HG03521 (cell line): ENCODE measurements at regions not wholly inside any gene's neighbourhood (a gene's known extent, or its start where the extent isn't known, plus 50 kb on each side); places are given as distances from the start of the nearest gene placed in this dataset.

Experiments
- ATAC-seq: cut with Tn5 transposase; IDR thresholded peaks from one replicate; pipeline ENCODE4 v1.9.1; 2021; ENCODE audit warnings: mild to moderate bottlenecking, moderate library complexity; ENCODE audit not compliant: unreplicated experiment

DNA sequence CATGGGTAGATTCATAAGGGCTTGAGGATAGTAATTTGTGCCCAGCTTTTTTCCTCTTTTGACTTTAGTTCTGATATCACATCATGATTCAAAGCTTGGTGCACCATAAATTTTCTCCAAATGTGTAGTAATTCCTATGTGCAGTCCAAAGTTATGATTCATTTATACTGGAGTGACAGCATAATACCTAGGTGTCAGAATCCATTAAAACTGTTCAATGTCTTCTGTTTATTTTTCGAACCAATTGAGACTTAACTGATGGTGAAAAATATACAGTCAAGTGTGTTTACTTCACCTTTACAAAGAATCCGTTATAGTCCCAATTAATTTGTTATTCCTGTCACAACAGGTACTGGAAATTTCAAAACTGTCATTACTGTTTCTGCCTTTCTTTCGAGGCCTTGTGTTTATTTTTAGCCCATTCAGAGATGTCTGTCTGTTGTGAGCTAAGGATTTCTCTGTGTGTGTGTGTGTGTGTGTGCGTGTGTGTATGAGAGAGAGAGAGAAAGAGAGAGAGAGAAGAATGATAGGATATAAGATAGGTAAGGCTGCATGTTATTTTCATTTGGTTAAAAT is 389.7 kb upstream of the ATP5MC3 start:
- ATAC-seq, result no peak

DNA sequence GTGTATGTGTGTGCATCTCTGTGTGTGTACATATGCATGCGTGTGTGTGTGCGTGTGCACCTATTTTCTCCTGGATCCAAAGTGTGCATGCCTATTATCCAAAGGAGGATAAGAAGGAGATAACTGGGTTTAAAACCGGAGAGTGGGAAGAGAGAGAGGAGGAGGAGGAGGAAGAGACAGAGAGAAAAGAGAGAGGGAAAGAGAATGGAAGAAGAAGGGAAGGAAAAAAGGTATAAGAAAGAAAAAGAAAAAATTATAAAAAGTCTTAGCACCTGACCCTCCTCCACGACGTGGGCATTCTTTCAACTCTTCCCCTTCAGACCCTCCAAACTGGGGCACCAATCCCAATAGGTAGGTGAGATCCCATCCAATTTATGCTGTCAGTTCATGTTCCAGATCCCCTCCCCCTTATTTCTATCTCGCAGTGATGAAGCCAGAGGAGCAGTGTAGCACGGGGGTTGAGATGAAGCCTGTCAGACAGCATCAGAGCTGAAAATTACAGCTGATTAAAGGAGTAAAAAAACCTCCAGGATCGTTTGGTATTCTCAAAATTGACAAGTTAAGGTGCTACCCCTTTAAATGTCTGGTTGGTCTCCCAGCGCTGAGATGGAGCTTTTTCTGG is 386.7 kb upstream of the ATP5MC3 start:
- ATAC-seq, result no peak

DNA sequence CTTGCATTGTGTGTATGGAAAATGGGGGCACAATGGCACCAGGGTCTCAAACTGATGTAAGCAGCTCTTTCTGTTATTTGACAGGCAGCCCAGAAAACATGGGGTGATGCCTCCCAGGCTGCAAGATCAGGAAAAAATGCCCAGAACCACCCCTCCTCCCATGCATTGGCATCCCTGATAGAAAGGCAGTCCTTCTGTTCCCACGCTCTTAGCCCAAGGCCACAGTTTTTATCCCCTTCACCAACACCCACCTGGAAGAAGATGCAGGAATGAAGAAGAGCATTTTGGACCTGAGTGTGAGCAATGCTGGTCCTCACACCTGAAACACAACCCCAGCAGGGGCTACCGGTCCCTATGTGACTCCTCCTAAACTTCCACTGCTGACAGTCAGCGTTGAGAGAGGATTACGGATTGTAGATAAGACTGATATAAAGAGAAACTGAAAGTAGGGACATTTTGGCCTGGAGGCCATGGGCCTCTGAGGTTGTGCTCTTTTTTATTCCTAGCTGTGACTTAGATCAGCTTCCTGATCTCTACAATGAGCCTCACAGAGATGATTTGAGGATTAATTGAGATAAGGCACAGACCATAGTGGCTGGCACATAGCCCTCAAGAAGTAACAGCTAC is 386.0 kb upstream of the ATP5MC3 start:
- no peak for ATAC-seq

DNA sequence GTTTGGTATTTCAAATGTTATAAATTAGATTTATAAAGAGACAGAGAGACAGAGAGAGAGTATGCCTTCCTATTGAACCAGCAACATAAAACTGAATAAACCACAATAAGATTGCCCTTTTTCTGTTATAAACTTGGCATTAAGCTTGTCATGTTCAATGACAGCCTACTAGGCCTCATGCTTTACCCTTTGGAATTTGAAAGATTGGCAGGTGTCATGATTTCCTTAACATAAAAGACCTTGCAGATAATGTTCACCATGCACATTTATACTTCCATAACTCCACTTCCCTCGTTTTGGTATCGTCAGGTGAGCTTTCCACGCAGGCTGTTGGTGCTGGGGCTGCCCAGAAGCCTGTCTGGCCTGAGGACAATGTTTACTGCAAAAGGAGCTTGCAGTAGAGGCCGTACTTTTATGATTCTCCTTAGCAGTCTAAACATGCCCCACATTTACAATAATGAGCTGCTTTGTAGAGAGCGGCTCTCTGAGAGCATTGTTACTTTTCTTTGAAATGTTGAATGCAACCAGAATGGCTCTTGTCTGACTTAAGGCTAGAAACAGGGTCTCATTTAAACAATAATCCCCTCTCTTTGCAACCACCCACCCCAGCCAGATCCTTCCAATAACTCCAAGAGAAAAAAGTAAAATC is 379.1 kb upstream of the ATP5MC3 start:
- no peak for ATAC-seq

DNA sequence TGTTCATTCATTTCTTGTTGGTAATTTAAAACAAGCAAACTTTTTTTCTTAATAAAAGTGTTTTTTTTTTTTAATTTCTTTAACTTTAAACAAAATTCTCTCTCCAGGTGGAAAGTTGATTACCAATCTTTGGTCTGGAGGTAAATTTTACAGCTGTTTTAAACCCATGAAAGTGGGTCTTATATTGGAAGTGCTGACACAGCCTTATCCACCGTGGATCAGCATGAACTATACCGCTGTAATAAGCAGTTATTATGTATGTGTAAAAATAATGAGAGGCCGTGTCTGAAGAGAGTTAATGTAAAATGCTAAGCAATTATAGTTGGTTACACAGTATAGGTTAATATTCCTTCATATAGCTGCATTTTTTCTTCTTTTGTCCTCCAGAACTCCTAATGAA is 378.1 kb upstream of the ATP5MC3 start:
- no peak for ATAC-seq

DNA sequence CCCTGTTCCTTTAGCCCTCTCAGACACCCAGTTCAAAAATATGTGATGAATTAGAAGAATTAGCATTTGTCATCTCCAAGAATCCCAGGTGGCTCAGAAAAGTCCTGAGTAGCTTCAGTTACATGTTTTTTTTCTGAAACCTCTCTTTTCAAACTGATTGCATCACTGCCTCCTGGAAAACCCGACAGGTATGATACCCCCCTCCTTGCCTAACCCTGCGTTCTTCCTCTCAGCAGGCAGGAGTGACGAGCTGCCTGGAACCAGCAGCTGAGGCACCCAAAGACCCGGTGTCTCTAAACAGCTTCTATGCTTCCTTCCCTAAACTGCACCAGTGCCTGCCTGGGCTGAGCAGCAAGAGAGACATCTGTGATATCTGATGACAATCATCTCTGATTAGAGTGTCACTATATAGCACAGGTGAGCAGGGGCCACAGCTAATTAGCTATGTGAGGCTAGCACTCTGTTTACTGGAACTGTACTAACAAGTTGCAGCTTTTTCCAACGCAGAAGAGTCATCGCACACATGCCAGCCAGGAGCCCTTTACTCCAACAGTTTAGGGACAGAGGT is 376.4 kb upstream of the ATP5MC3 start:
- no peak for ATAC-seq

DNA sequence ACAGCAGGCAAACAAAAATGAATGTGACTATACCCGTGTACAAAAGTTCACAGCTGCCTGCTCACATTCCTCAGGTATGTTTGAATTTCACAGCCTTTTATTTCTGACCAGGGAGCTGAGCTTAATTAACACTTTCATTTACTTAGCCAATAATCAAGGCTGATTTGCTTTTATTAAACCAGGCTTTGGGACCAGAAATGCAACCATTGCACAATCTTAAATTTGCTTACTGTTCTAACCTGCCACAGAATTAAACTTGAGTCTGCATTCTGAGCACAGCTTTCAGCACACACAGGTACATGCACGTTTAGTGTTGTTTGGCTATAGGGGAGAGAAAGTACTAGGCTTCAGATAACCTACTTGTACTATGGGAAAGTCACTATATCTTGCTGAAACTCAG is 372.4 kb upstream of the ATP5MC3 start:
- ATAC-seq, result no peak

DNA sequence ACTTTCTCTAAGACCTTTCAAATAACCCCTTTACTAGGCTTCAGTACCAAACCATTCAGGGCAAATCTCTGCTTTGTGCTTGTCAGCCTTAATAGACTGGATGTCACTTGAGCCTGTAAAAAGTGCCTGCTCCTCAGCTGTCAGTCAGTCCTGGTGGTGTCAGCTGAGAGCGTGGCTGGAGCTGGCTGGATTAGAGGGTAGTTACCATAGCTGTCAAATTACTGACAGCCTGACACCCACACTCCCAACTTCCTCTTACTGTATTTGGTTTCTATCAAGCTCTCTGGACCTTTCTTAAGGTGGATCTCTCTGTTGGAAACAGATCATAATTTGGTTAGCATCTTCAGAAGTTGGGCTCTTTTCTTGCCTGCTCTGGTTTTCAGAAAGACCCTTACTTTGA is 371.4 kb upstream of the ATP5MC3 start:
- ATAC-seq, result no peak

DNA sequence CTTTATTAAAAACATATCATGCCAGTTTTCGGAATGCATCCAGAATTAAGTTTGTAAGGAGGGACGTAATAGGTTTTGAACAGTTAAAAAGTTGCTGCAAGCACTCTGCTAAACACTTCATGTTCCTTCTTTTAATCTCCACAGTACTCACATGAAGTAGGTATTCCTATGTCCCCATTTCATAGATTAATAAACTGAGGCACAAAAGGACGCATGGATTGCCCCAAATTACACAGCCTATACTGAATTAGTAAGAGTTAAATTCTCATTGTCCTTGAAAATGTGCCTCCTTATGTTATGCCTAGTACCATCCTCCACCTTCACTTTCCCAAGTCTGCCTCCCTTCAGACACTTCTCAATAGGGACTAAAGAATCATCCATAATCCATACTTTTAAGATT is 358.9 kb upstream of the ATP5MC3 start:
- ATAC-seq, result no peak

DNA sequence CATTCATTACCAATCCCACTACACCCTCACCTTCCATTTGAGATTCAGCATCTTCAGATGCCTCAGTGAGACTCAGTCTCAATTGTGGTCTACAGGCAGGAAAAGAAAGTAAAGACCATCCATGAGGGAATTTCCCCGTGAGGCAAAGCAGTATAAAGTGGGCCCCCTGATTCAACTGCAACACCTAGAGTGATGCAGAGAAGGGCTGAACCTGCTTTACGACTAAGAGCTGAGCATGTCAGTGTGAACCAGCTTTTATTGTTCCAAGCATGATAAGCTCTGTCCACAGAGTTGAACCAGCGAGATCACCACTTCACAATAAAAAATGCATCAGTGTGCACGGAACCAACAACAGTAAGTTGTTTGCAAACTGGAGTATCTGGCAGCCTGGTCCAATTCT is 357.6 kb upstream of the ATP5MC3 start:
- no peak for ATAC-seq

DNA sequence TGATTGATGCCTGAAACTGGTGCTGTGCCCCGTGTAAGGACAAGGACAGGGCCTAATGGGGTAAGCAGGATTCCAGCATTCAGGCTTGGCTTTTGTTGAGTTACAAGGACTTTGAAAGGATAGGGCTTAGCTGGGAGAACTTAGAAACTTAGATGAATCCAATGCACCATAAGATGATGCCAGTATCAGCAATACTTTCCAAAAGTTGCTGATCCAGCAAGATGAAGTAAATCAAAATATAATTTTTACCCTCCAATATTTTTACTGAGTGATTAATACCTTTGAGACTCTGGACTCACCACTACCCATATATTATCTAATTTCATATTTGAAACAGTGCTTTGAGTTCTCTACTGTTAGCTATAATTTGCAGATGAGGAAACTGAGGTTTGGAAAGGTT is 354.5 kb upstream of the ATP5MC3 start:
- no peak for ATAC-seq

DNA sequence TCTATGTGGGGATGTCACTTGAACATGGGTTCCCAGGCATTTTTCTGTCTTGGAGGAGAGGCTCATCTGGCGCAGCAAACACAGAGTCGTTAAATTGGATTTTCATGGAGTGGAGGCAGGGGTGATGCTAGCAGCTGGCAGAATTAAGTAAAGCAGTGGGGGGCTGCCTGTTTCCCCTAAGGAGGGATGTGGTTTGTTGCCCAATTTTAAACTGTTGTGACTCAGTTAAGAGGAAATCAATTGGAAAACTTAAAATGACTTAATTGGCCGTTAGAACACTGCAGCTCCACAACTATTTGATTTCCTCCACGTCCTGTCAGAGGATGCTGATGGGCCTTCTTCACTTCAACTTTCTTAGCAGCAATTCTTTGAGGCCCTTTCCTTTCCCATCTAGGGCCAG is 354.1 kb upstream of the ATP5MC3 start:
- ATAC-seq, result no peak

DNA sequence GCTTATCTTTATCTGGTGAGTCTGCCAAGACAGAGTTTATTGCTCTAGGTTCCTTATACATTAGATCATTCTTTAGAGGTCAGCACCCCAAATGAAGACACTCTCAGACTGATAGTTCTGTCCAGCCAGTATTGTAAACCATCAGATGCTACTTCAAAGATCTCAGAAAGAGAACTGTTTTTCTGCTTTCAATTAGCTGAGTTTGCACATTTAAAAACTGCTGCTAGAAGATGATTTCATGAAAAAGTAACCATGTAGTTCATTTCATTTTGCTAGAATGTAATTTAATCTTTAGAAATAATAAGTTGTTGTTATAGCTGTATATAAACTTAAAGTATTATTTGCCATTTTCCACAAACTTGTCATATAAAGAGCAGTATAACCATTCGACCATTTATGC is 344.5 kb upstream of the ATP5MC3 start:
- ATAC-seq, result no peak

DNA sequence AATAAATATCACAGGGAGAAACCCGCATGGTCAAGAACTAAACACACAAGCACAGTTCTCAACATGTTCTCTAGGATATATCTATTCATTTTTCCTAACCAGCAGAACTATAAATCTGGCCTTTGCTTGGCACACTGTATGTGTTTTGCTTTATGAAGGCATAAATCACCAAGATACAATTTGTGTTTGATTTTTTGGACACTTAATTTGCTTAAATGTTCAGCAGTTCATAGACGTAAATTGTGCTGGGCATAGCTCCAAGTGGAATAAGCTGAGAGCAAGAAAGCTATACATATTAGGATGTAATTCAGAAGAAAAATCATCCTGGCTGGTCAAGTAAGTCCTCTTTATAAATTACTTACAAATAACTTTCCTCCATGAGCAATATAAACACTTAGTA is 341.5 kb upstream of the ATP5MC3 start:
- ATAC-seq, result no peak

DNA sequence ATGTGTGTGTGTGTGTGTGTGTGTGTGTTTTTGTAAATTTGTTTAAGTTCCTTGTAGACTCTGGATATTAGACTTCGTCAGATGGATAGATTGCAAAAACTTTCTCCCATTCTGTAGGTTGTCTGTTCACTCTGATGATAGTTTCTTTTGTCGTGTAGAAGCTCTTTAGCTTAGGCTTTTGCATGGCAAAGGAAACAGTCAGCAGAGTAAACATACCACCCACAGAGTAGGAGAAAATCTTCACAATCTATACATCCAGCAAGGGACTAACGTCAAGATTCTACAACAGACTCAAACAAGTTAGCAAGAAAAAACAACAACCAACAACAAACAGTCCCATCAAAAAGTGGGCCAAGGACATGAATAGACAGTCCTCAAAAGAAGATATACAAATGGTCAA is 336.7 kb upstream of the ATP5MC3 start:
- ATAC-seq, result no peak

DNA sequence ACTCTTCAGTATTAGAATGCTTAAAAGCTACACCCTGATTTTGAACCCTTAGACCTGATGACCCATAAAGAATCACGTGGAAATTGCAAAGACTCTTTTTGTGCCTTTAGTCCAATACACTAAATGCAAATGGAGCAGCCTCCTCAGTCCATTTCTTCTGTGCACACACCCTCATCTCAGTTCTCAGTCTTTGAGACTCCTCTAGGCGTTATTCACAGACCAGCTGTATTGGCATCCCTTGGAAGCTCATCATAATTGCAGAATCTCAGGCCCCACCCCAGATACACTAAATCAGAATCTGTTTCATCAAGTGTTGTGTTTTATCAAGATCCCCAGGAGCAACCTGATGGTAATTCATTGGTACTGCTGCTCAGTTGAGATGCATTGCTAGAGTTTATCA is 335.0 kb upstream of the ATP5MC3 start:
- ATAC-seq, result no peak

DNA sequence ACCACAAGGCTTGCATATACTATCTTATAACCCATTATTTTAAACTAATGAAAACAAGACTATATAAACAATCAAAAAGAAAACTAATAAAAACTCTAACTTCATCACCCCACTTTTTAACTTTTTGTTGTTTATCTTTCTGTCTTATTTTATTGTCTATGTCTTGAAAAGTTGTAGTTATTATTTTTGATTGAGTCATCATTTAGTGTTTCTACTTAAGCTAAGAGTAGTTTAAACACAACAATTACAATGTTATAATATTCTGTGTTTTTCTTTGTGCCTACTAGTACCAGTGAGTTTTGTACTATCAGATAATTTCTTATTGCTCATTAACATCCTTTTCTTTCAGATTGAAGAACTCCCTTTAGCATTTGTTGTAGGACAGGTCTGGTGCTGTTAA is 318.7 kb upstream of the ATP5MC3 start:
- no peak for ATAC-seq

DNA sequence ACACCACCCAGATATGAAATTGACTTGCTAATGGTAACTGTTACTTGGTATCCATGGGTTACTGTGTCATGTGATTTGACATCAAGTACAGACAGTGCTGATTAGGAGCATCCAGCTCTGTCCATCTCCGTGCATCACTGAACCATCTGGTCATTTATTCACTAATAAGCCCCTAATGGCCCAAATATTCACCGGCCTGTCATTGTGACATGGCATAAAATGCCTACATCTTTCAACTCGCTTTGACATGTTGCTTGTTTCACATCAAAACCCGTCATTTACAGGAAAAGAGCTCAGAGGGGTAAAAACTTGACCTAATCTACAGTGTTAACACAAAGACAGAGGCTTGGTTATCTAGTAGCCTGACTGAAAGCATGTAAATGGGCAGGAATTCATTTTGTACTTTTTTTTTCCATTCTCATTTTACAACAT is 308.9 kb upstream of the ATP5MC3 start:
- no peak for ATAC-seq

DNA sequence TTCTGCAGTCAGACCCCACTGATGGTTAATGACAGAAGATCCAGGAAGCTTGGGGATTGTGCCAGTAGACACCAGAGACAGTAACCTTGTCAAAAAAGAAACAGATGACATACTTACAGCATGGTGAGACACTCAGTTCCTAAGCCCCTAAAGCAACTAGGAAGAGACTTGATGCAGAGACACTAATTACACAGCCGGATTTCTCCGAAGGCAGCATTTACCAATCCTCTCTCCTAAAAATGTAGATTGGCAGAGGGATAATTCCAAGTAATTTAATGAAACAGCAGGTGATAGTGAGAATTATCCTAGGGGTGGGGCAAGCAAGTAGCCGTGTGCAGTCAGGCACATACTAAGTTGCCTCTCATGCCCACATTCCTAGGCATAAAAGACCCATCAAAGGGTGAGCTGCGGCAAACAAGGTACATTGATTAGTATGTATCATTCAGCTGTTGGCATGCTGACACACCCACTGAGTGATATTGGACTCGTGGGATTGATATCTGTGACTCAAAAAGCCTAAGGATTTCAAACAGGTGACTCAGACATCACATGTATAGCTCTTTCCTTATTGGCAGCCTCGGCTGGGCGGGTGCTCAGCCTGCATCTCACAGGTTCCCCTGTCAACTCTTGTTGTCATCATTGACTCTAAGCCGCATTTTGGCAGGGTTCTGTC is 296.7 kb upstream of the ATP5MC3 start:
- ATAC-seq, result no peak

DNA sequence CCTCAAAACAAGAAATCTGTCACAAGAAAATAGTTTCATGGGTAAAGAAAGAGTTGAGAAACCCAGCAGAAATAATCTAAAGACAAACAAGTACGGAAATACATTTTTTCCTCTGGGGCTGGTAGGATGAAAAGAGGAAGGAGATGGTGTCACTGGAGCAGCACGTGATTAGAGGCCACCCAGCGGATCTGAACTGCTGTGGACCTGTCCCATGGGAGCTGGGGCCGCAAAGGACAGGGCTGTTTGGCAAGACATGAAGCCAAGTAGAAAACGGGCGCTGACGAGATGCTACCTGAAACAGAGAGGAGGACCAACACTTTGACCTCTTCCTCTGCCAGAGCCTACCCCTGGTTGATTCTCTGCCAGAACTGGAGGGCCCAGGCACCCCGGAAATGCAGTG is 295.4 kb upstream of the ATP5MC3 start:
- ATAC-seq, result no peak

DNA sequence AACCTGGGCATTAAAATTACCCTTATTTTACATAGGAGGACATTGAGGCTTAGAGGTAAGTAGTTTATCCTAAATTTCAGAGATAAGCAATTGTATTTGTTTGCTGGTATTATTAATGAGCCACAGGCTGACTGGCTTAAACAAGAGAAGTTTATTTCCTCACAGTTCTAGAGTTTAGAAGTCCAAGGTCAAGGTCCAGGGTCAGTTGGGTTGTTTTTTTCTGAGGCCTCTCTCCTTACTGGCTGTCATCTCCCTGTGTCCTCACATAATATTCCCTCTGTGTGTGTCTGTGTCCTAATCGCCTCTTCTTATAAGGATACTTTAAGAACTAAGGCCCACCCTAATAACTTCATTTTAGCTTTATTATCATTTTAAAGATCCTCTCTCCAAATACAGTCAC is 294.9 kb upstream of the ATP5MC3 start:
- no peak for ATAC-seq
